ENCODE measurements at regions not wholly inside any gene's neighbourhood (a gene's known extent, or its start where the extent isn't known, plus 50 kb on each side); places are given as distances from the start of the nearest gene placed in this dataset.
"Not testable (repeated sequence)": the region's sequence is repeated elsewhere in the genome, so short reads cannot be mapped to it uniquely, and the experiment has no call there.

- ATAC-seq (no peak), DNase-seq (ENCODE audit: low read depth, low spot score) (no peak)
- POLR2A ChIA-PET: no interaction called here
- BruUV-seq (replicated peaks): no TSS peak
- TF ChIP-seq CTCF (IDR thresholded peaks at IDR 0.05) (no peak), SIN3A (IDR thresholded peaks at IDR 0.05; ENCODE audit: borderline replicate concordance, insufficient read depth, low read depth, low read length) (no peak)
- no peak overlapping the region for H3K4me3 ChIP-seq (ENCODE audit: low read depth in 2 of 2, low read length in 2 of 2)
- CTCF ChIA-PET: no interaction called here
- intact Hi-C loops (cut with micrococcal nuclease; ENCODE audit: unreplicated experiment): no loop called here
- no peaks in the 10 kb centered on the region for H3K9me3 ChIP-seq (ENCODE audit: control insufficient read depth, insufficient read depth, low read depth, low read length)
- in situ Hi-C loops (cut with HindIII; ENCODE audit: low pct_unique_long_range_greater_than_20kb, low sequenced_read_pairs): no loop called here
- H3K27me3 ChIP-seq (ENCODE audit: control insufficient read depth, insufficient read depth, low read length): no peaks in the 10 kb centered on the region
- no peak overlapping the region for H3K27ac ChIP-seq (ENCODE audit: low read length)
- no peaks in the 10 kb centered on the region for H3K4me1 ChIP-seq (ENCODE audit: control insufficient read depth, insufficient read depth, low read length)
- H3K36me3 ChIP-seq (ENCODE audit: control insufficient read depth, insufficient read depth, low read length): no peaks in the 10 kb centered on the region
Observed at GRCh38 chr16:59336136-59336695, 602.1 kb upstream of the GOT2 start.

- CTCF ChIA-PET; BruUV-seq (replicated peaks): not testable (repeated sequence)
Observed at GRCh38 chr16:59331708-59332107, 597.6 kb upstream of the GOT2 start.

GRCh38 chr16:59330019-59330670 lies 596.0 kb upstream of the GOT2 start:
- Histone ChIP-seq H3K9me3 (ENCODE audit: control insufficient read depth, insufficient read depth, low read depth, low read length) (no peaks in the 10 kb centered on the region), H3K4me1 (ENCODE audit: control insufficient read depth, insufficient read depth, low read length) (no peaks in the 10 kb centered on the region), H3K4me3 (ENCODE audit: low read depth in 2 of 2, low read length in 2 of 2) (no peak overlapping the region), H3K27me3 (ENCODE audit: control insufficient read depth, insufficient read depth, low read length) (no peaks in the 10 kb centered on the region), H3K27ac (ENCODE audit: low read length) (no peak overlapping the region), H3K36me3 (ENCODE audit: control insufficient read depth, insufficient read depth, low read length) (no peaks in the 10 kb centered on the region)
- BruUV-seq (replicated peaks): no TSS peak
- DNase-seq (ENCODE audit: low read depth, low spot score) (no peak), ATAC-seq (no peak)
- no peak for TF ChIP-seq SIN3A (IDR thresholded peaks at IDR 0.05; ENCODE audit: borderline replicate concordance, insufficient read depth, low read depth, low read length)
- TF ChIP-seq REST (IDR thresholded peaks at IDR 0.05; ENCODE audit: insufficient read depth in 1 of 2, low read depth in 2 of 2, low read length in 1 of 2): no peak
- no peak for TF ChIP-seq TCF7L2 (IDR thresholded peaks at IDR 0.05; ENCODE audit: low read depth, low read length)
- TF ChIP-seq CTCF (IDR thresholded peaks at IDR 0.05): no peak
- TF ChIP-seq POLR2AphosphoS5 (IDR thresholded peaks at IDR 0.05; ENCODE audit: low read depth, low read length): no peak
- in situ Hi-C loops (cut with HindIII; ENCODE audit: low pct_unique_long_range_greater_than_20kb, low sequenced_read_pairs) (no loop called here), intact Hi-C loops (cut with micrococcal nuclease; ENCODE audit: unreplicated experiment) (no loop called here)
- CTCF ChIA-PET: no interaction called here
- POLR2A ChIA-PET: no interaction called here

More at GRCh38 chr16:59331708-59332107, 597.6 kb upstream of the GOT2 start:
- ATAC-seq; intact Hi-C loops (cut with micrococcal nuclease; ENCODE audit: unreplicated experiment); H3K36me3 ChIP-seq (ENCODE audit: control insufficient read depth, insufficient read depth, low read length); H3K4me3 ChIP-seq (ENCODE audit: low read depth in 2 of 2, low read length in 2 of 2); H3K27ac ChIP-seq (ENCODE audit: low read length); POLR2A ChIA-PET; H3K9me3 ChIP-seq (ENCODE audit: control insufficient read depth, insufficient read depth, low read depth, low read length); DNase-seq (ENCODE audit: low read depth, low spot score); H3K27me3 ChIP-seq (ENCODE audit: control insufficient read depth, insufficient read depth, low read length); H3K4me1 ChIP-seq (ENCODE audit: control insufficient read depth, insufficient read depth, low read length); in situ Hi-C loops (cut with HindIII; ENCODE audit: low pct_unique_long_range_greater_than_20kb, low sequenced_read_pairs): not testable (repeated sequence)

Data from Panc1 (cell line).